ENCODE measurements at regions not wholly inside any gene's neighbourhood (a gene's known extent, or its start where the extent isn't known, plus 50 kb on each side); places are given as distances from the start of the nearest gene placed in this dataset.

DNA sequence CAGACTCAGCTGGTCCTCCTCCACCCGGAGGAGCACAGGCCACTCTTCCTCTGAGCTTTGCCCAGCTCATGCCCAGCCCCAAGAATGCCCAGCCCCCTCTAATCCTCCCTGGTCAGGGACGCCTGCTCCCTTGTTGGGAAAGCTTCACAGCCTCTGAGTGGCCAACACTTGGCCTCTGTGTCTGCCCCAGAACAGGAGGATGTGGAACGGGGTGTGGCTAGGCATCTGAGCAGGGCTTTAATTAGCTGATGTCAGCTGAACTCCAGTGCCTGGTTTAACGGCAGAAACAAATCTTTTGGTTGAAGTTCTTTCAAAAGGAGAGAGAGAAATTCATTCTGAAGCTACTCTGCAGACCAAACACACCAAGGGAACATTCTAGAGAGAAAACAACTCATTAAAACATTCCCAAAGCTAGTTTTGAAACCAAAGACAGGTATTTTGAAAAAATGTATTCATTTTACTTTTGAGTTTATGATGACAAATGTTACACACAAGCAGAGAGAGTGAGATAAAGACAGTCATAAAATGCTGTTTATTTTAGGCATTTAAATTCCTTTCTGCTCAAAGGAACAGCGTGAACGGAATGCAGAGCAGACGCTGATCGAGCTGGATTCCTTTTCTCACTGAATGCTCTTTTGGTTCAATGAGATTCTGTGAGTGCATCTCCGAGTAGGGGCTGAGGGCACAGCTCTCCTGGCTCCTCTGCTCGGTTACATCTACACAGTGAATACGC is 63.8 kb downstream of the RTP5 start:
- TF ChIP-seq, protein P1, sequence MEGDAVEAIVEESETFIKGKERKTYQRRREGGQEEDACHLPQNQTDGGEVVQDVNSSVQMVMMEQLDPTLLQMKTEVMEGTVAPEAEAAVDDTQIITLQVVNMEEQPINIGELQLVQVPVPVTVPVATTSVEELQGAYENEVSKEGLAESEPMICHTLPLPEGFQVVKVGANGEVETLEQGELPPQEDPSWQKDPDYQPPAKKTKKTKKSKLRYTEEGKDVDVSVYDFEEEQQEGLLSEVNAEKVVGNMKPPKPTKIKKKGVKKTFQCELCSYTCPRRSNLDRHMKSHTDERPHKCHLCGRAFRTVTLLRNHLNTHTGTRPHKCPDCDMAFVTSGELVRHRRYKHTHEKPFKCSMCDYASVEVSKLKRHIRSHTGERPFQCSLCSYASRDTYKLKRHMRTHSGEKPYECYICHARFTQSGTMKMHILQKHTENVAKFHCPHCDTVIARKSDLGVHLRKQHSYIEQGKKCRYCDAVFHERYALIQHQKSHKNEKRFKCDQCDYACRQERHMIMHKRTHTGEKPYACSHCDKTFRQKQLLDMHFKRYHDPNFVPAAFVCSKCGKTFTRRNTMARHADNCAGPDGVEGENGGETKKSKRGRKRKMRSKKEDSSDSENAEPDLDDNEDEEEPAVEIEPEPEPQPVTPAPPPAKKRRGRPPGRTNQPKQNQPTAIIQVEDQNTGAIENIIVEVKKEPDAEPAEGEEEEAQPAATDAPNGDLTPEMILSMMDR (IDR thresholded peaks at IDR 0.05), result no peak
- no peaks in the 10 kb centered on the region for H3K9me3 ChIP-seq
- H3K36me3 ChIP-seq, result no peaks in the 10 kb centered on the region
- no peaks in the 10 kb centered on the region for H3K27me3 ChIP-seq
- H3K4me1 ChIP-seq (ENCODE audit: control insufficient read depth in 1 of 2, insufficient read depth in 1 of 2, low read depth in 1 of 2, low read length in 1 of 2), result no peaks in the 10 kb centered on the region
- H3K27ac ChIP-seq, result no peak overlapping the region
- no peak overlapping the region for H3K4me3 ChIP-seq (ENCODE audit: low read depth in 1 of 2, low read length in 1 of 2)

DNA sequence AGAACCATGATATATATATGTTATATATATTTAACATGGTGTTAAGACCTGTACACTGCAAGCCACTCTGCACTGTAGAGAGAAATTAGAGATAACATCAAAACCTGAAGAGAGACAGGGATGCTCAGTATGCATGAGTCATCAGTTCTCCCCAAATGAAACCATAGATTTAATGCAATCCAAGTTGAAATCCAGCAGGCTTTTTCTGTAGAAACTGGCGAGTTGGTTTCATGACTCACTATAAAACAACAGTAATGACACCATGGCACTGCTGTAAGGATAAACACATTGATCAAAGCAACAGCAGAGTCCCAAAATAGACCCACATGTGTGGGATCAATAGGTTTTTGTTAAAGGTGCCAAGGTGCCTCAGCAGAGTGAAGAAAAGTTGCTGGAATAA is 65.8 kb downstream of the RTP5 start:
- H3K9me3 ChIP-seq, result no peaks in the 10 kb centered on the region
- H3K36me3 ChIP-seq, result no peaks in the 10 kb centered on the region
- H3K27ac ChIP-seq, result no peak overlapping the region
- no peaks in the 10 kb centered on the region for H3K4me1 ChIP-seq (ENCODE audit: control insufficient read depth in 1 of 2, insufficient read depth in 1 of 2, low read depth in 1 of 2, low read length in 1 of 2)
- H3K4me3 ChIP-seq (ENCODE audit: low read depth in 1 of 2, low read length in 1 of 2), result no peak overlapping the region
- H3K27me3 ChIP-seq, result no peaks in the 10 kb centered on the region
- TF ChIP-seq, protein P1 (IDR thresholded peaks at IDR 0.05), result no peak

DNA sequence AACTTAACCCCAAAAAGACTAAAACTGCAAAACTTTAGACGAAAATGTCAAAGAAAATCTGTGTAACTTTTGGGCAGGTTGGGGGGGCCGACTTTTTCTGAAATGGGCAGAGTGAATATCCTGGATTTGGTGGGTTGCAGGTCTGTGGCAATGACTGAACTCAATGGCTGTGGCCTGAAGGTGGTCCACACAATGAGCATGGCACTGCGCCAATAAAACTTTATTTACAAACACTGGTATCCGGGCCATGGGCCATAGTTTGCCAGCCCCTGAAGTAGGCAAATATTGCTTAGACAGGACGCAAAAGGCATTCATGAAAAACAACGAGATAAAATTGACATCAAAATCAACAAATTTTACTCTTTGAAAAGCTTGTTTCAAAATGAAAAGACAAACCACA is 66.2 kb downstream of the RTP5 start:
- Histone ChIP-seq H3K36me3 (no peaks in the 10 kb centered on the region), H3K4me3 (ENCODE audit: low read depth in 1 of 2, low read length in 1 of 2) (no peak overlapping the region), H3K27me3 (no peaks in the 10 kb centered on the region), H3K9me3 (no peaks in the 10 kb centered on the region), H3K4me1 (ENCODE audit: control insufficient read depth in 1 of 2, insufficient read depth in 1 of 2, low read depth in 1 of 2, low read length in 1 of 2) (no peaks in the 10 kb centered on the region), H3K27ac (no peak overlapping the region)
- TF ChIP-seq, protein P1 (IDR thresholded peaks at IDR 0.05), result no peak

DNA sequence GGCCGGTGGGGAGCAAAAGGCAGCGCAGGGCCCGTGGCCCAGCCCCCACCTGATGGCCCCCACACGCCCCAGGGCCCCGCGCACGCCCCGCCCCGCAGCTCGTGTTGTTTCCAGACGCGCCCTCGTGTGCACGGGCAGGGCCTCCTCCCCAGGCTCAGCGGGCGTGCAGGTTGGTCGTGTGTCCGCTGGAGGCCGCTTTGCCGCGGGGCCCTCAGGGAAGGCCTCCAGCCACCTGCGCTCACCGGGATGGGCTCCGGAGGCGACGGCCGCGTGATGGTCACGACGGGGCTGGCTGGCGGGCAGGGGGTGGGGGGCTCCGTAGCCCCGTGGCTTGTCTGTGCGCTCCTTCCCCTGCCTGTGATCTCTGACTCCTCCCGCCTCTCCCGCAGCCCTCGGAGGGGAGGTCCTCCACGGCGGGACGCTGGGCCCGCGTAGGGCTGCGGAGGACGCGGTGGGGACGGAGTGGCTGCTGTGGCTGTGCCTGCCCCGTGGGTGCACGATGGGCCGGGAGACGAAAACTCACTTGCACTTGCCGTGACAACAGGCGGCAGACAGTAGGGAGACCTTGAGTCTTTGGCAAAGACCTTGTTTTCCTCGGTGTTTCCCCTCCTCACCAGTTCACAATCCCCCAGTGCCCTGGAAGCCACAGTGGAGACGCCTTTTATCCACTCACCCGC is 67.1 kb downstream of the RTP5 start:
- TF ChIP-seq, protein P1 (IDR thresholded peaks at IDR 0.05), result no peak

DNA sequence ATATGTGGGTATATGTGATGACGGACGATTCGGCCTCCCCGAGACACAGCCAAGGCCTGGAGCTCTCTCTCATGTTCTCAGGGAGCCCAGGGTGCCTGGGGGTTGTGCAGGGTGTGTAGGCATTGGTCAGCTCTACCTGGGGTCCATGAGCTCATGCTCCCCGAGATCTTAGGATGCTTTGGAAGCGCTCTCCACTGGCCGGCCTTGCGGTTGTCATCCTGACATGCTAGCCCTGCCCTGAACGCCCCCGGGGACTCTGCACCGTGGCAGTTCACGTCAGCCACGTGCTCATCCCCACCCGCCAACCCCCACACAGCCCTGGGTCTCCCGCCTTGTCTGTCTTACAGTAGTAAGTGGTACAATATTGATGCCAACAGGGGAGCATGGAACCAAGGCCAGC is 67.8 kb downstream of the RTP5 start:
- no peaks in the 10 kb centered on the region for H3K4me1 ChIP-seq (ENCODE audit: control insufficient read depth in 1 of 2, insufficient read depth in 1 of 2, low read depth in 1 of 2, low read length in 1 of 2)
- H3K27me3 ChIP-seq, result no peaks in the 10 kb centered on the region
- H3K4me3 ChIP-seq (ENCODE audit: low read depth in 1 of 2, low read length in 1 of 2), result no peak overlapping the region
- no peak overlapping the region for H3K27ac ChIP-seq
- no peaks in the 10 kb centered on the region for H3K9me3 ChIP-seq
- H3K36me3 ChIP-seq, result no peaks in the 10 kb centered on the region
- TF ChIP-seq, protein P1 (IDR thresholded peaks at IDR 0.05), result no peak

More for the DNA sequence above, 67.1 kb downstream of the RTP5 start:
- Histone ChIP-seq H3K36me3 (no peaks in the 10 kb centered on the region), H3K9me3 (no peaks in the 10 kb centered on the region), H3K4me1 (ENCODE audit: control insufficient read depth in 1 of 2, insufficient read depth in 1 of 2, low read depth in 1 of 2, low read length in 1 of 2) (no peaks in the 10 kb centered on the region), H3K4me3 (ENCODE audit: low read depth in 1 of 2, low read length in 1 of 2) (no peak overlapping the region), H3K27me3 (no peaks in the 10 kb centered on the region), H3K27ac (no peak overlapping the region)
